Trophoblast cell (in vitro differentiated cells and primary cell): ENCODE measurements at regions not wholly inside any gene's neighbourhood (a gene's known extent, or its start where the extent isn't known, plus 50 kb on each side); places are given as distances from the start of the nearest gene placed in this dataset.

Experiments used
- DNase-seq, 2 donors: peaks; one replicate each; pipeline ENCODE4 v3.0.0-alpha.2; 2016
- H2AFZ ChIP-seq: 2 replicates; pipeline ENCODE4 v1.6.1; 2013; ENCODE audit warnings: low read length, moderate library complexity, mild to moderate bottlenecking; ENCODE audit not compliant: insufficient read depth, poor library complexity
- H2AK5ac ChIP-seq: 2 replicates; pipeline ENCODE4 v1.6.1; 2013; ENCODE audit warnings: mild to moderate bottlenecking, low read length
- H2BK120ac ChIP-seq: 2 replicates; pipeline ENCODE4 v1.6.1; 2013; ENCODE audit warnings: low read length, mild to moderate bottlenecking, moderate library complexity; ENCODE audit not compliant: insufficient read depth, poor library complexity
- H2BK12ac ChIP-seq: 2 replicates; pipeline ENCODE4 v1.6.1; 2013; ENCODE audit warnings: mild to moderate bottlenecking, low read length, moderate library complexity
- H2BK5ac ChIP-seq: 2 replicates; pipeline ENCODE4 v1.6.1; 2013; ENCODE audit warnings: low read length, low read depth, moderate library complexity, mild to moderate bottlenecking; ENCODE audit not compliant: poor library complexity
- H3K14ac ChIP-seq: 2 replicates; pipeline ENCODE4 v1.6.1; 2013; ENCODE audit warnings: mild to moderate bottlenecking, low read length
- H3K18ac ChIP-seq: 2 replicates; pipeline ENCODE4 v1.6.1; 2013; ENCODE audit warnings: mild to moderate bottlenecking, low read length
- H3K23ac ChIP-seq: 2 replicates; pipeline ENCODE4 v1.6.1; 2013; ENCODE audit warnings: low read length
- H3K27ac ChIP-seq: 2 replicates; pipeline ENCODE4 v1.5.1; 2013; ENCODE audit warnings: low read depth, mild to moderate bottlenecking, inconsistent platforms, low read length, moderate library complexity
- H3K27me3 ChIP-seq: 2 replicates; pipeline ENCODE4 v1.6.1; 2013; ENCODE audit warnings: inconsistent platforms, mild to moderate bottlenecking, low read length, moderate library complexity; ENCODE audit not compliant: insufficient read depth
- H3K36me3 ChIP-seq, 2 experiments: 1 replicate in 1 of 2; 2 replicates in 1 of 2; pipeline ENCODE4 v1.6.1; 2013; ENCODE audit warnings: low read length in 2 of 2, mild to moderate bottlenecking in 2 of 2, moderate library complexity in 1 of 2; ENCODE audit not compliant: insufficient read depth in 2 of 2, control insufficient read depth in 1 of 2
- H3K4ac ChIP-seq: 2 replicates; pipeline ENCODE4 v1.6.1; 2013; ENCODE audit warnings: low read depth, mild to moderate bottlenecking, low read length, moderate library complexity
- H3K4me1 ChIP-seq, 2 experiments: 1 replicate in 1 of 2; 2 replicates in 1 of 2; pipeline ENCODE4 v1.6.1; 2013; ENCODE audit warnings: low read length in 2 of 2, mild to moderate bottlenecking in 2 of 2, moderate library complexity in 1 of 2; ENCODE audit not compliant: insufficient read depth in 2 of 2, control insufficient read depth in 1 of 2
- H3K4me2 ChIP-seq: 2 replicates; pipeline ENCODE4 v1.6.1; 2013; ENCODE audit warnings: inconsistent platforms, mild to moderate bottlenecking, low read length, moderate library complexity
- H3K4me3 ChIP-seq: 2 replicates; pipeline ENCODE4 v1.5.1; 2013; ENCODE audit warnings: mild to moderate bottlenecking, low read depth, low read length, inconsistent platforms
- H3K79me1 ChIP-seq: one replicate; pipeline ENCODE4 v1.6.1; 2013; ENCODE audit warnings: low read length
- H3K79me2 ChIP-seq: 2 replicates; pipeline ENCODE4 v1.6.1; 2013; ENCODE audit warnings: low read length, mild to moderate bottlenecking; ENCODE audit not compliant: control insufficient read depth, insufficient read depth, poor library complexity
- H3K9ac ChIP-seq: 2 replicates; pipeline ENCODE4 v1.6.1; 2013; ENCODE audit warnings: mild to moderate bottlenecking, low read length
- H3K9me3 ChIP-seq: 2 replicates; pipeline ENCODE4 v1.6.1; 2013; ENCODE audit warnings: low read depth, mild to moderate bottlenecking, control low read depth, inconsistent platforms, low read length; ENCODE audit not compliant: insufficient read depth
- H4K12ac ChIP-seq: 2 replicates; pipeline ENCODE4 v1.6.1; 2013; ENCODE audit warnings: low read depth, mild to moderate bottlenecking, low read length, moderate library complexity
- H4K8ac ChIP-seq: 2 replicates; pipeline ENCODE4 v1.6.1; 2013; ENCODE audit warnings: low read depth, mild to moderate bottlenecking, low read length, moderate library complexity
- H4K91ac ChIP-seq: one replicate; pipeline ENCODE4 v1.6.1; 2013; ENCODE audit warnings: low read depth, mild to moderate bottlenecking, low read length, moderate library complexity
- WGBS: extraction: QIAGEN DNeasy Blood & Tissue Kit; methylation state at CpG from one replicate; pipeline ENCODE4 v1.1.7; 2013; ENCODE audit warnings: missing lambda C conversion rate; ENCODE audit not compliant: insufficient read length, insufficient coverage; ENCODE audit errors: extremely low coverage; 5-methylcytosine and 5-hydroxymethylcytosine counted together

DNA sequence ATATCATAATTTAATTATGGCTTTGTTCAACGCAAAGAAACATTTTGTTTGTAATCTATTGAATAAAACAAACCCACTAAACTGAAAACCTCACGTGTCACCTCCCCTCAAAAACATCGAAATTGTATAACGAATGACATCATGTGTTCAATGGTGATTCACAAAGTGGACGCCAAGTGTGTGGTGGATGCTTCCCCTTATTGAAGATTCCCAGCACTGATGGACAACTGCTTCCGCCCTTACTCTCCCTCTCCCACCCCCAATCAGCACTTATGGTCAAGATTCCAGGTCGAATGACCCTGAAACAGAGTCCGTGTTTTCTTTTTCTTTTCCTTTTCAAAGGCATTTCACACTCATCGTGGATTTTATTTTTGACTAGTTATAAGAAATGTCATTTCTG, 383.0 kb upstream of the SMIM21 start:
- H3K23ac ChIP-seq: no peak overlapping the region
- no peak overlapping the region for H3K4me2 ChIP-seq
- H3K4ac ChIP-seq: no peak overlapping the region
- no peaks in the 10 kb centered on the region for H3K79me2 ChIP-seq
- H3K4me1 ChIP-seq: peaks cover 2 to 4% of the 10 kb centered on the region in 2 experiments
- H4K91ac ChIP-seq: no peak overlapping the region
- H4K12ac ChIP-seq: no peak overlapping the region
- no peaks in the 10 kb centered on the region for H3K9me3 ChIP-seq
- H3K36me3 ChIP-seq: no peaks in the 10 kb centered on the region
- H2BK12ac ChIP-seq: no peak overlapping the region
- H2BK5ac ChIP-seq: no peak overlapping the region
- DNase-seq: no peak
- H3K4me3 ChIP-seq: no peak overlapping the region
- no peak overlapping the region for H2AFZ ChIP-seq
- peak overlapping the region; percentile 59 for H3K27ac ChIP-seq
- H3K14ac ChIP-seq: no peak overlapping the region
- no peak overlapping the region for H3K9ac ChIP-seq
- no peak overlapping the region for H4K8ac ChIP-seq
- no peak overlapping the region for H3K18ac ChIP-seq
- no CpG with 5 or more reads among the region's 9 CpGs for WGBS
- no peaks in the 10 kb centered on the region for H3K27me3 ChIP-seq
- no peak overlapping the region for H2AK5ac ChIP-seq
- H2BK120ac ChIP-seq: no peak overlapping the region
- peaks cover 5% of the 10 kb centered on the region for H3K79me1 ChIP-seq

DNA sequence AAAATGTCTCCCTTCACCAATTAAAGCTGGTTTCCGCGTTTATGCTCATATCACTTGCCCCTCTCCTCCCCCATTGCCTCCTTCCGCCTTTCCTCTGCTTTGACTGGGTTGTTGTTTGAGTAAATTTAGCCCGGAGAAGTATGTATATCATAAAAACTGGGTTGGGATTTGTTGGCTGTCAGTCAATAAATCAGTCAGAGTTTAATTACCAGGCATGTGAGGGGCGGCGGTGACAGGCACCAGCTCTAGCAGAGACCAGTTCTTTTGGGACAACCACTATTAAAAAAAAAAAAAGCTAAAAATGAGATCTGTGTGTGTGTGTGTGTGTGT, 382.4 kb upstream of the SMIM21 start:
- Histone ChIP-seq H2AFZ (no peak overlapping the region), H3K9me3 (no peaks in the 10 kb centered on the region), H3K79me2 (no peaks in the 10 kb centered on the region), H3K23ac (no peak overlapping the region), H3K9ac (no peak overlapping the region), H3K79me1 (peaks cover 5% of the 10 kb centered on the region), H3K36me3 (no peaks in the 10 kb centered on the region), H4K12ac (no peak overlapping the region), H4K91ac (peak overlapping the region; percentile 5), H2BK12ac (peak overlapping the region; percentile 46), H2BK5ac (no peak overlapping the region), H3K4me2 (no peak overlapping the region), H3K18ac (no peak overlapping the region), H2BK120ac (no peak overlapping the region), H3K4me3 (no peak overlapping the region), H4K8ac (no peak overlapping the region), H2AK5ac (no peak overlapping the region), H3K27ac (no peak overlapping the region), H3K4ac (no peak overlapping the region), H3K27me3 (no peaks in the 10 kb centered on the region), H3K14ac (peak overlapping the region; percentile 60), H3K4me1 (peaks cover 2 to 4% of the 10 kb centered on the region in 2 experiments)
- WGBS: no CpG with 5 or more reads among the region's 6 CpGs
- DNase-seq: no peak

DNA sequence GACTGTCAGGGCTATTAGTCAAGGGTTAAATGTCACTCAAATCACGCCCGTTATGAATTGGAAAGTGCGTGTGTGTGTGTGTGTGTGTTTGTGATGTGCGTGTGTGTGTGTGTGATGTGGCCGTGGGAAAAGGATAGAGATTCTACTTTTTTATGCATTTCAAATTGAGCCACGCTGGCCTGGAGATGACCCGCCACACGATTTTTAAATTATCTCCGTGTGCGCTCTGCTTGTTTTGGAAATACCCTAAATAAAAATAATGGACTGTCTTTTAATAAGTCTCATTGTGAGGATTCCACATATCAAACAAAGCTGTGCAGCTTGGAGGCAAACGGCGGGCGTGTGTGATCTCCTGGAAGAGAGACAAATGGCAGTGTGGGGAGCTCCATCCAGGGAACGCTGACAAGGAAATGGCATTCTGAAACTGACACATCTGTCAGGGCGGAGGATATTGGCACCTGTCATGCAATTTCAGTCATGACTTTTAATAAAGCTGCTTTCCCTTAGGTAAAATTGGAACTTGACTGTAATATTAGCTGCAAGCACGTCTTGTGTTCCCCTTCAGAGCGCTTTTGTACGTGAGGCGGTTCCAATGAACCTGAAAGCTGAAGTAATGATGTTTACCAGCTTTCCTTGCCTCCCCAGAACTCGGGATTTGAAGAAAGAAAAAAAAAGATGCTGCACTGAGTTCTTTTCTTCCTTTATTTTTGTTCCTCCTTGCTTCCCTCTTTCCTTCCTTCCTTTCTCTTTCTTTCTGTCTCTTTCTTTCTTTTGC, 381.8 kb upstream of the SMIM21 start:
- Histone ChIP-seq H3K27me3 (no peaks in the 10 kb centered on the region), H3K27ac (no peak overlapping the region), H3K4ac (no peak overlapping the region), H2AFZ (no peak overlapping the region), H2BK120ac (peak overlapping the region; percentile 46), H4K8ac (no peak overlapping the region), H3K14ac (peak overlapping the region; percentile 58), H3K79me1 (peaks cover 5% of the 10 kb centered on the region), H3K36me3 (no peaks in the 10 kb centered on the region), H2BK12ac (peak overlapping the region; percentile 53), H4K91ac (peak overlapping the region; percentile 60), H3K18ac (no peak overlapping the region), H3K9ac (no peak overlapping the region), H4K12ac (no peak overlapping the region), H2AK5ac (peak overlapping the region; percentile 70), H3K4me2 (no peak overlapping the region), H3K9me3 (no peaks in the 10 kb centered on the region), H3K4me3 (no peak overlapping the region), H3K23ac (no peak overlapping the region), H3K4me1 (peaks cover 2 to 4% of the 10 kb centered on the region in 2 experiments), H2BK5ac (peak overlapping the region; percentile 27), H3K79me2 (no peaks in the 10 kb centered on the region)
- DNase-seq: no peak
- 100% methylated on average over 2 of the region's 20 CpGs for WGBS

DNA sequence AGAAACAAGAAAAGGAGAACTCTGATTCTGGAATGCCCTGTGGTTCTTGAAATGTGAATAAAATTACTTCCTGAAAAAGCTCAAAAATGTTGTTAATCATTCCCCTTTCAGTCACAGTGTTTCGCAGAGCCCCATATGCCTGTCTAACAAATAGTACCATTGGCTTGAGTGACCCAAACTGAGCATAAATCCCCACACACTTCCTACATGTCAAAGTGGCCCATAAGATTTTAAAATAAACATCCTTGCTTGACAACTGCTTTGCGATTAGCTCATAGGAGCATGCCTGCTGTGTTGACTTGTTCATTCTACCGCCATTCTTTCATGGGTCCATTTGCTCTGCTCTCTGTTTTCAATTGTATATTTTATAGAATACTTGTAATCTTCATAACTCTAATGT, 377.8 kb upstream of the SMIM21 start:
- H3K14ac ChIP-seq: no peak overlapping the region
- DNase-seq: no peak
- no peak overlapping the region for H3K4ac ChIP-seq
- WGBS: no CpG with 5 or more reads among the region's 3 CpGs
- H3K9me3 ChIP-seq: no peaks in the 10 kb centered on the region
- no peak overlapping the region for H3K4me2 ChIP-seq
- no peak overlapping the region for H2BK120ac ChIP-seq
- no peak overlapping the region for H2AK5ac ChIP-seq
- H4K91ac ChIP-seq: no peak overlapping the region
- no peak overlapping the region for H4K12ac ChIP-seq
- H4K8ac ChIP-seq: no peak overlapping the region
- H3K23ac ChIP-seq: no peak overlapping the region
- peaks cover 4% of the 10 kb centered on the region for H3K79me2 ChIP-seq
- H3K27me3 ChIP-seq: no peaks in the 10 kb centered on the region
- no peak overlapping the region for H3K9ac ChIP-seq
- H2BK5ac ChIP-seq: no peak overlapping the region
- H3K18ac ChIP-seq: no peak overlapping the region
- H3K36me3 ChIP-seq: no peaks in the 10 kb centered on the region
- no peak overlapping the region for H2AFZ ChIP-seq
- H3K79me1 ChIP-seq: peaks cover 21% of the 10 kb centered on the region
- no peak overlapping the region for H3K4me3 ChIP-seq
- H2BK12ac ChIP-seq: peak overlapping the region; percentile 62
- peaks cover 14 to 19% of the 10 kb centered on the region in 2 experiments for H3K4me1 ChIP-seq
- no peak overlapping the region for H3K27ac ChIP-seq
